Left lobe of liver (tissue), 2 donors: ENCODE measurements at regions not wholly inside any gene's neighbourhood (a gene's known extent, or its start where the extent isn't known, plus 50 kb on each side); places are given as distances from the start of the nearest gene placed in this dataset.
"Not testable (repeated sequence)": the region's sequence is repeated elsewhere in the genome, so short reads cannot be mapped to it uniquely, and the experiment has no call there.

Source experiments
- ATAC-seq: fragments of 200-7000 bp; cut with Tn5 transposase; one replicate; pipeline ENCODE4 v1.9.1; 2020; ENCODE audit warnings: mild to moderate bottlenecking, moderate library complexity
- DNase-seq: peaks from one replicate; pipeline ENCODE4 v3.0.0-alpha.2; 2020; ENCODE audit warnings: low spot score
- donor health status: DM: no; HTN: no; CAD: no; lungs with moderate emphysema.
- donor health status: DM: no; HTN: yes; CAD: no.

- DNase-seq (peak; percentile 52), ATAC-seq (peak; percentile 89)
These were observed 607.1 kb downstream of the SOX5 start for GRCh38 chr12:23342407-23342806.

GRCh38 chr12:23349564-23349963 is 599.9 kb downstream of the SOX5 start:
- DNase-seq, result no peak
- no peak for ATAC-seq

- ATAC-seq, result no peak
- DNase-seq, result no peak
These were observed 598.7 kb downstream of the SOX5 start for GRCh38 chr12:23350808-23351207.

GRCh38 chr12:23352670-23353069 is 596.8 kb downstream of the SOX5 start:
- ATAC-seq (no peak), DNase-seq (no peak)

GRCh38 chr12:23354800-23355199 is 594.7 kb downstream of the SOX5 start:
- DNase-seq, result no peak

GRCh38 chr12:23356440-23356839 is 593.0 kb downstream of the SOX5 start:
- ATAC-seq (no peak), DNase-seq (no peak)

More at GRCh38 chr12:23354800-23355199, 594.7 kb downstream of the SOX5 start:
- ATAC-seq, result no peak

GRCh38 chr12:23356927-23357708 is 592.4 kb downstream of the SOX5 start:
- DNase-seq (no peak), ATAC-seq (no peak)

GRCh38 chr12:23359975-23360701 is 589.3 kb downstream of the SOX5 start:
- ATAC-seq (no peak), DNase-seq (no peak)

- ATAC-seq, result no peak
- no peak for DNase-seq
These were observed 587.5 kb downstream of the SOX5 start for GRCh38 chr12:23361971-23362370.

GRCh38 chr12:23368590-23368989 is 580.9 kb downstream of the SOX5 start:
- no peak for ATAC-seq
- no peak for DNase-seq

GRCh38 chr12:23375621-23376020 is 573.8 kb downstream of the SOX5 start:
- DNase-seq (no peak), ATAC-seq (no peak)

- ATAC-seq (peak; percentile 91), DNase-seq (no peak)
These were observed 573.2 kb downstream of the SOX5 start for GRCh38 chr12:23376238-23376637.

GRCh38 chr12:23380419-23381100 is 568.9 kb downstream of the SOX5 start:
- ATAC-seq, result peak; percentile 69
- no peak for DNase-seq

- not testable (repeated sequence) for DNase-seq, ATAC-seq
These were observed 560.6 kb downstream of the SOX5 start for GRCh38 chr12:23388898-23389297.

GRCh38 chr12:23389315-23389714 is 560.2 kb downstream of the SOX5 start:
- peak; percentile 57 for ATAC-seq
- not testable (repeated sequence) for DNase-seq

GRCh38 chr12:23399402-23399933 is 550.0 kb downstream of the SOX5 start:
- no peak for DNase-seq
- no peak for ATAC-seq

GRCh38 chr12:23415180-23415579 is 534.3 kb downstream of the SOX5 start:
- ATAC-seq, result peak; percentile 42
- DNase-seq, result no peak

GRCh38 chr12:23421556-23421955 is 527.9 kb downstream of the SOX5 start:
- ATAC-seq (no peak), DNase-seq (no peak)

GRCh38 chr12:23423097-23423687 is 526.3 kb downstream of the SOX5 start:
- DNase-seq (no peak), ATAC-seq (no peak)

GRCh38 chr12:23423796-23424195 is 525.7 kb downstream of the SOX5 start:
- DNase-seq, result no peak
- ATAC-seq, result no peak

GRCh38 chr12:23424685-23425084 is 524.8 kb downstream of the SOX5 start:
- DNase-seq, result no peak
- ATAC-seq, result no peak
